Panc1 (cell line): ENCODE measurements at regions not wholly inside any gene's neighbourhood (a gene's known extent, or its start where the extent isn't known, plus 50 kb on each side); places are given as distances from the start of the nearest gene placed in this dataset.

Experiments used
- ATAC-seq: fragments of 200-7000 bp; cut with Tn5 transposase; 2 replicates; pipeline ENCODE4 v1.9.1; 2020; ENCODE audit warnings: mild to moderate bottlenecking, moderate library complexity
- BruUV-seq: library from RNA; stranded (reverse); fragments of 400-500 nt; replicated peaks from 2 replicates; lab custom pipeline; 2021; lab: Mats Ljungman, UMichigan
- CTCF ChIA-PET: fragments of 300-600 bp; sonication (Branson Sonifier 250); formaldehyde crosslinking; loops from one replicate; lab custom pipeline; 2022; ENCODE audit warnings: antibody characterized with exemption; lab: Charles Lee
- POLR2A ChIA-PET: fragments of 300-600 bp; sonication (Branson Sonifier 250); formaldehyde crosslinking; loops from one replicate; lab custom pipeline; 2022; ENCODE audit warnings: antibody characterized with exemption; lab: Charles Lee
- DNase-seq: peaks from one replicate; pipeline ENCODE4 v3.0.0-alpha.2; 2010; ENCODE audit warnings: low read depth, low spot score
- H3K27ac ChIP-seq: 2 replicates; pipeline ENCODE4 v1.5.1; 2011; ENCODE audit warnings: mild to moderate bottlenecking, low read length, inconsistent platforms
- H3K27me3 ChIP-seq: fragments of 200-500 bp; sonication (Bioruptor generic); 2 replicates; pipeline ENCODE4 v1.6.0; 2014; ENCODE audit warnings: low read length, inconsistent platforms; ENCODE audit not compliant: control insufficient read depth, insufficient read depth
- H3K36me3 ChIP-seq: fragments of 200-500 bp; sonication (Bioruptor generic); 2 replicates; pipeline ENCODE4 v1.5.1; 2014; ENCODE audit warnings: inconsistent platforms, mild to moderate bottlenecking, low read length, moderate library complexity; ENCODE audit not compliant: control insufficient read depth, insufficient read depth
- H3K4me1 ChIP-seq: 2 replicates; pipeline ENCODE4 v1.5.1; 2011; ENCODE audit warnings: inconsistent platforms, mild to moderate bottlenecking, low read length, moderate library complexity; ENCODE audit not compliant: control insufficient read depth, insufficient read depth
- H3K4me3 ChIP-seq, 2 experiments: 2 replicates each; pipeline ENCODE4 v1.5.1; 2011 to 2012; ENCODE audit warnings: low read depth in 2 of 2, low read length in 2 of 2, mild to moderate bottlenecking in 2 of 2, inconsistent platforms in 1 of 2, moderate library complexity in 1 of 2
- H3K9me3 ChIP-seq: fragments of 200-500 bp; sonication (Bioruptor generic); 2 replicates; pipeline ENCODE4 v1.5.1; 2014; ENCODE audit warnings: low read depth, mild to moderate bottlenecking, inconsistent platforms, low read length, moderate library complexity; ENCODE audit not compliant: control insufficient read depth, insufficient read depth
- POLR2AphosphoS5 ChIP-seq: IDR thresholded peaks from 2 replicates; pipeline ENCODE4 v1.6.1; 2012; ENCODE audit warnings: mild to moderate bottlenecking, low read depth, low read length, moderate library complexity
- SIN3A ChIP-seq: IDR thresholded peaks from 2 replicates; pipeline ENCODE4 v1.6.1; 2012; ENCODE audit warnings: low read depth, mild to moderate bottlenecking, low read length, moderate library complexity, borderline replicate concordance; ENCODE audit not compliant: insufficient read depth
- TCF7L2 ChIP-seq: IDR thresholded peaks from 2 replicates; pipeline ENCODE4 v1.6.1; 2011; ENCODE audit warnings: mild to moderate bottlenecking, low read depth, low read length, inconsistent platforms
- in situ Hi-C: cut with HindIII; loops from 2 replicates; pipeline ENCODE4 v1.10.0; 2016; ENCODE audit warnings: low sequenced_read_pairs, low pct_unique_long_range_greater_than_20kb
- intact Hi-C: fragments of 100-400 bp; cut with micrococcal nuclease; formaldehyde crosslinking; loops from one replicate; pipeline ENCODE4 v1.10.0; 2022; ENCODE audit not compliant: unreplicated experiment
- TF ChIP-seq, protein P1 (sequence below): fragments of 450-650 bp; IDR thresholded peaks from 2 replicates; pipeline ENCODE4 v1.5.1; 2017; ENCODE audit warnings: mild to moderate bottlenecking
- TF ChIP-seq, protein P2 (sequence below), 2 experiments: IDR thresholded peaks; 2 replicates each; pipeline ENCODE4 v1.6.1; 2011 to 2012; ENCODE audit warnings: low read depth in 2 of 2, control low read depth in 1 of 2, low read length in 1 of 2, mild to moderate bottlenecking in 1 of 2, moderate library complexity in 1 of 2; ENCODE audit not compliant: insufficient read depth in 1 of 2

DNA sequence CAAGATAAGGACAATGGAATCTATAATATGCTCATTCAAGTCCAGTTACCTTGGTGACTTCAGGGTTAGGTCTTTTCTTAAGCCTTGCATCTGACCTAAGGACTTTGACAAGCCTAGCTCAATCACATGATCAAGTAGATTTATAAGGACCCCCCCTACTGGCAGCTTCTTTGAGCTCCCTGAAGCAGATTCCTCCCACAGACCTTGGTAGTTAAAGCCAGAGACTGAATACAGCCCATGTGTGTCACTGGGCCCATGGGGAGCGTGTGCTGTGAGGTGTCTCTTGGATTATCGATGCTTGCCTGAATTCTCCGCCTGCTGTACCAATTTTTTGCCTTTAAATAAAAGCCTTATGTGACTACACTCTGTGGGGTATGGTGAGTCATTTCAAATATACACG lies 372.7 kb upstream of the RGS17 start:
- Histone ChIP-seq H3K27ac (no peak overlapping the region), H3K27me3 (no peaks in the 10 kb centered on the region), H3K36me3 (no peaks in the 10 kb centered on the region), H3K4me3 (no peak overlapping the region), H3K4me1 (no peaks in the 10 kb centered on the region), H3K9me3 (no peaks in the 10 kb centered on the region)
- intact Hi-C loops, result no loop called here
- in situ Hi-C loops, result no loop called here
- DNase-seq (no peak), ATAC-seq (no peak)
- POLR2A ChIA-PET, result no interaction called here
- BruUV-seq, result no TSS peak
- TF ChIP-seq SIN3A, result no peak
- TF ChIP-seq, protein P1, sequence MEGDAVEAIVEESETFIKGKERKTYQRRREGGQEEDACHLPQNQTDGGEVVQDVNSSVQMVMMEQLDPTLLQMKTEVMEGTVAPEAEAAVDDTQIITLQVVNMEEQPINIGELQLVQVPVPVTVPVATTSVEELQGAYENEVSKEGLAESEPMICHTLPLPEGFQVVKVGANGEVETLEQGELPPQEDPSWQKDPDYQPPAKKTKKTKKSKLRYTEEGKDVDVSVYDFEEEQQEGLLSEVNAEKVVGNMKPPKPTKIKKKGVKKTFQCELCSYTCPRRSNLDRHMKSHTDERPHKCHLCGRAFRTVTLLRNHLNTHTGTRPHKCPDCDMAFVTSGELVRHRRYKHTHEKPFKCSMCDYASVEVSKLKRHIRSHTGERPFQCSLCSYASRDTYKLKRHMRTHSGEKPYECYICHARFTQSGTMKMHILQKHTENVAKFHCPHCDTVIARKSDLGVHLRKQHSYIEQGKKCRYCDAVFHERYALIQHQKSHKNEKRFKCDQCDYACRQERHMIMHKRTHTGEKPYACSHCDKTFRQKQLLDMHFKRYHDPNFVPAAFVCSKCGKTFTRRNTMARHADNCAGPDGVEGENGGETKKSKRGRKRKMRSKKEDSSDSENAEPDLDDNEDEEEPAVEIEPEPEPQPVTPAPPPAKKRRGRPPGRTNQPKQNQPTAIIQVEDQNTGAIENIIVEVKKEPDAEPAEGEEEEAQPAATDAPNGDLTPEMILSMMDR, result peak; percentile 19; the same call in 1 of the 2 replicates
- CTCF ChIA-PET, result no interaction called here

DNA sequence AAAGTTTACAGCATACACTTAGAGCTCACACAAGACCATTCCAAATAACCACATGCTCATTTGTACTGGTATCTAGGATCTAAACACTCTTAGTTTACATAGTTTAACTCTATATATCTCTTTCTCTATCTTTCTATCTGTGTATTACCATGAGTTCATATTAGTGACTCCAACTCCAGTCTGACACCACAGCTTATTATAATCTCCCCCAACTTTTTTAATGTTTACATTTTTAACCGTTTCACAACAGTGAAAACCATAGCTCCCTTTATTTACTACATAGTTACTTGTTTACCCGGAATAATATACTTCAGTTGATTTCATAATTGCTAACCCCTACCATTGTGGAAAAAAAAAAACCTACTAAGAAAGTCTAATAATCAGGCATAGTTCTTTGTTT lies 362.4 kb upstream of the RGS17 start:
- ChIA-PET CTCF (no interaction called here), POLR2A (no interaction called here)
- TF ChIP-seq TCF7L2 (no peak), SIN3A (no peak), POLR2AphosphoS5 (no peak)
- TF ChIP-seq, protein P2, sequence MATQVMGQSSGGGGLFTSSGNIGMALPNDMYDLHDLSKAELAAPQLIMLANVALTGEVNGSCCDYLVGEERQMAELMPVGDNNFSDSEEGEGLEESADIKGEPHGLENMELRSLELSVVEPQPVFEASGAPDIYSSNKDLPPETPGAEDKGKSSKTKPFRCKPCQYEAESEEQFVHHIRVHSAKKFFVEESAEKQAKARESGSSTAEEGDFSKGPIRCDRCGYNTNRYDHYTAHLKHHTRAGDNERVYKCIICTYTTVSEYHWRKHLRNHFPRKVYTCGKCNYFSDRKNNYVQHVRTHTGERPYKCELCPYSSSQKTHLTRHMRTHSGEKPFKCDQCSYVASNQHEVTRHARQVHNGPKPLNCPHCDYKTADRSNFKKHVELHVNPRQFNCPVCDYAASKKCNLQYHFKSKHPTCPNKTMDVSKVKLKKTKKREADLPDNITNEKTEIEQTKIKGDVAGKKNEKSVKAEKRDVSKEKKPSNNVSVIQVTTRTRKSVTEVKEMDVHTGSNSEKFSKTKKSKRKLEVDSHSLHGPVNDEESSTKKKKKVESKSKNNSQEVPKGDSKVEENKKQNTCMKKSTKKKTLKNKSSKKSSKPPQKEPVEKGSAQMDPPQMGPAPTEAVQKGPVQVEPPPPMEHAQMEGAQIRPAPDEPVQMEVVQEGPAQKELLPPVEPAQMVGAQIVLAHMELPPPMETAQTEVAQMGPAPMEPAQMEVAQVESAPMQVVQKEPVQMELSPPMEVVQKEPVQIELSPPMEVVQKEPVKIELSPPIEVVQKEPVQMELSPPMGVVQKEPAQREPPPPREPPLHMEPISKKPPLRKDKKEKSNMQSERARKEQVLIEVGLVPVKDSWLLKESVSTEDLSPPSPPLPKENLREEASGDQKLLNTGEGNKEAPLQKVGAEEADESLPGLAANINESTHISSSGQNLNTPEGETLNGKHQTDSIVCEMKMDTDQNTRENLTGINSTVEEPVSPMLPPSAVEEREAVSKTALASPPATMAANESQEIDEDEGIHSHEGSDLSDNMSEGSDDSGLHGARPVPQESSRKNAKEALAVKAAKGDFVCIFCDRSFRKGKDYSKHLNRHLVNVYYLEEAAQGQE (IDR thresholded peaks at IDR 0.05; ENCODE audit: insufficient read depth in 1 of 2, low read depth in 2 of 2, low read length in 1 of 2), result no peak
- TF ChIP-seq, protein P1, result no peak
- no peaks in the 10 kb centered on the region for H3K4me1 ChIP-seq
- H3K27ac ChIP-seq, result no peak overlapping the region
- no peak for ATAC-seq
- H3K27me3 ChIP-seq, result no peaks in the 10 kb centered on the region
- no peaks in the 10 kb centered on the region for H3K36me3 ChIP-seq
- H3K4me3 ChIP-seq, result no peak overlapping the region
- no peak for DNase-seq
- no TSS peak for BruUV-seq
- no peaks in the 10 kb centered on the region for H3K9me3 ChIP-seq
- in situ Hi-C loops, result no loop called here
- intact Hi-C loops, result no loop called here
